Esophagus squamous epithelium (tissue), 5 donors: ENCODE measurements at regions not wholly inside any gene's neighbourhood (a gene's known extent, or its start where the extent isn't known, plus 50 kb on each side); places are given as distances from the start of the nearest gene placed in this dataset.

Experiments used
- DNase-seq: peaks from one replicate; lab custom pipeline; 2025; lab: John Stamatoyannopoulos, UW
- H3K27ac ChIP-seq, 4 donors: fragments of 200-600 bp; sonication (generic); one replicate each; pipeline ENCODE4 v1.5.1; 2016 to 2019; ENCODE audit warnings: mild to moderate bottlenecking in 1 of 4
- H3K27me3 ChIP-seq, 4 donors: fragments of 200-600 bp; sonication (generic); 1 replicate in 3 of 4; 2 replicates in 1 of 4; pipeline versions ENCODE4 v1.5.1 to v1.6.0; 2017 to 2021; ENCODE audit warnings: antibody characterized with exemption in 1 of 4
- H3K36me3 ChIP-seq, 3 donors: fragments of 200-600 bp; sonication (generic); one replicate each; pipeline ENCODE4 v1.5.1; 2016 to 2019
- H3K4me1 ChIP-seq, 3 donors: fragments of 200-600 bp; sonication (generic); one replicate each; pipeline ENCODE4 v1.5.1; 2017 to 2019
- H3K4me3 ChIP-seq, 4 donors: fragments of 200-600 bp; sonication (generic); 1 replicate in 3 of 4; 2 replicates in 1 of 4; pipeline ENCODE4 v1.5.1; 2016 to 2019; ENCODE audit warnings: mild to moderate bottlenecking in 2 of 4, moderate library complexity in 1 of 4
- H3K9me3 ChIP-seq, 3 donors: fragments of 200-600 bp; sonication (generic); one replicate each; pipeline ENCODE4 v1.5.1; 2016 to 2019
- CTCF ChIP-seq, 6 experiments: fragments of 450-650 bp in 4 of 6; fragments of 200-600 bp in 2 of 6; sonication (generic) in 2 of 6; IDR thresholded peaks; one replicate each; pipeline ENCODE4 v1.5.1; 2016 to 2019; ENCODE audit warnings: antibody characterized with exemption in 6 of 6, mild to moderate bottlenecking in 4 of 6, moderate library complexity in 4 of 6
- POLR2A ChIP-seq, 4 donors: fragments of 450-650 bp; IDR thresholded peaks; one replicate each; pipeline ENCODE4 v1.6.1; 2017; ENCODE audit warnings: antibody characterized with exemption in 4 of 4, mild to moderate bottlenecking in 4 of 4, moderate library complexity in 3 of 4
- WGBS, 2 donors: methylation state at CpG; one replicate each; pipeline ENCODE4 v1.1.5; 2018; 5-methylcytosine and 5-hydroxymethylcytosine counted together
- intact Hi-C: fragments of 100-400 bp; cut with DNase I; formaldehyde crosslinking; loops from one replicate; pipeline ENCODE4 v1.15.0; 2022
- donor health status: DM: yes; HTN: yes; CAD: no.

- intact Hi-C loops: no loop called here
- Histone ChIP-seq H3K27me3 (no peaks in the 10 kb centered on the region), H3K4me1 (no peaks in the 10 kb centered on the region), H3K9me3 (no peaks in the 10 kb centered on the region), H3K36me3 (no peaks in the 10 kb centered on the region), H3K27ac (no peak overlapping the region), H3K4me3 (no peak overlapping the region)
- TF ChIP-seq CTCF (IDR thresholded peaks at IDR 0.05) (no peak), POLR2A (IDR thresholded peaks at IDR 0.05) (no peak)
- WGBS, 2 donors: 55 to 61% methylated on average over 3 of the region's 3 CpGs
- DNase-seq: no peak
Observed at GRCh38 chr5:164772122-164772521, 1266.7 kb downstream of the MAT2B start.

- Histone ChIP-seq H3K27ac (no peak overlapping the region), H3K4me1 (no peaks in the 10 kb centered on the region), H3K9me3 (no peaks in the 10 kb centered on the region), H3K36me3 (no peaks in the 10 kb centered on the region), H3K4me3 (no peak overlapping the region), H3K27me3 (no peaks in the 10 kb centered on the region)
- TF ChIP-seq POLR2A (IDR thresholded peaks at IDR 0.05) (no peak), CTCF (IDR thresholded peaks at IDR 0.05) (no peak)
- no peak for DNase-seq
- intact Hi-C loops: no loop called here
- whole genome bisulfite sequencing, 2 donors: 82 to 84% methylated on average over 3 of the region's 3 CpGs
Observed at GRCh38 chr5:164784230-164784629, 1278.8 kb downstream of the MAT2B start.

GRCh38 chr5:164798110-164798509 is 1292.7 kb downstream of the MAT2B start:
- Histone ChIP-seq H3K9me3 (peaks cover 0 to 11% (median 0%) of the 10 kb centered on the region in 3 donors), H3K4me1 (no peaks in the 10 kb centered on the region), H3K36me3 (no peaks in the 10 kb centered on the region), H3K4me3 (no peak overlapping the region), H3K27me3 (no peaks in the 10 kb centered on the region), H3K27ac (no peak overlapping the region)
- TF ChIP-seq POLR2A (IDR thresholded peaks at IDR 0.05) (no peak), CTCF (IDR thresholded peaks at IDR 0.05) (no peak)
- intact Hi-C loops: no loop called here
- no peak for DNase-seq
- WGBS, 2 donors: 75 to 80% methylated on average over 3 of the region's 3 CpGs

GRCh38 chr5:164799391-164799790 is 1294.0 kb downstream of the MAT2B start:
- no peak overlapping the region for H3K27ac ChIP-seq
- WGBS, 2 donors: 38 to 47% methylated on average over 2 of the region's 2 CpGs
- no peak for DNase-seq
- peaks cover 0 to 11% (median 0%) of the 10 kb centered on the region in 3 donors for H3K9me3 ChIP-seq
- H3K36me3 ChIP-seq: no peaks in the 10 kb centered on the region
- H3K4me3 ChIP-seq: no peak overlapping the region
- intact Hi-C loops: no loop called here
- no peaks in the 10 kb centered on the region for H3K4me1 ChIP-seq
- no peaks in the 10 kb centered on the region for H3K27me3 ChIP-seq
- TF ChIP-seq POLR2A (IDR thresholded peaks at IDR 0.05): no peak
- TF ChIP-seq CTCF (IDR thresholded peaks at IDR 0.05): no peak

- WGBS, 2 donors: 88 to 90% methylated on average over 3 to 4 of the region's 4 CpGs
- intact Hi-C loops: no loop called here
- no peak for DNase-seq
- Histone ChIP-seq H3K4me3 (no peak overlapping the region), H3K4me1 (no peaks in the 10 kb centered on the region), H3K27me3 (no peaks in the 10 kb centered on the region), H3K27ac (no peak overlapping the region), H3K9me3 (peaks cover 0 to 11% (median 0%) of the 10 kb centered on the region in 3 donors), H3K36me3 (no peaks in the 10 kb centered on the region)
- TF ChIP-seq CTCF (IDR thresholded peaks at IDR 0.05) (no peak), POLR2A (IDR thresholded peaks at IDR 0.05) (no peak)
Observed at GRCh38 chr5:164801910-164802309, 1296.5 kb downstream of the MAT2B start.
